Breast epithelium (tissue), 4 donors: ENCODE measurements at regions not wholly inside any gene's neighbourhood (a gene's known extent, or its start where the extent isn't known, plus 50 kb on each side); places are given as distances from the start of the nearest gene placed in this dataset.

Experiments
- DNase-seq, 2 donors: peaks; one replicate each; pipeline ENCODE4 v3.0.0-alpha.2; 2019; ENCODE audit warnings: low spot score in 2 of 2
- H3K27ac ChIP-seq, 2 donors: fragments of 200-600 bp; sonication (generic) in 1 of 2; one replicate each; pipeline ENCODE4 v1.5.1; 2016 to 2019; ENCODE audit warnings: mild to moderate bottlenecking in 1 of 2
- H3K27me3 ChIP-seq, 2 donors: fragments of 200-600 bp; sonication (generic) in 1 of 2; one replicate each; pipeline versions ENCODE4 v1.5.1 to v1.6.0; 2017 to 2019; ENCODE audit warnings: control low read depth in 1 of 2, mild to moderate bottlenecking in 1 of 2
- H3K36me3 ChIP-seq: fragments of 200-600 bp; one replicate; pipeline ENCODE4 v1.5.1; 2019
- H3K4me1 ChIP-seq, 2 donors: fragments of 200-600 bp; sonication (generic); one replicate each; pipeline ENCODE4 v1.5.1; 2016 to 2019; ENCODE audit warnings: control low read depth in 1 of 2
- H3K4me3 ChIP-seq, 3 donors: fragments of 200-600 bp; sonication (generic); 1 replicate in 2 of 3; 2 replicates in 1 of 3; pipeline ENCODE4 v1.5.1; 2016 to 2019; ENCODE audit warnings: mild to moderate bottlenecking in 3 of 3, moderate library complexity in 2 of 3
- H3K9me3 ChIP-seq, 2 donors: fragments of 200-600 bp; sonication (generic) in 1 of 2; one replicate each; pipeline ENCODE4 v1.5.1; 2016 to 2019; ENCODE audit warnings: control low read depth in 1 of 2
- CTCF ChIP-seq, 3 donors: fragments of 450-650 bp; IDR thresholded peaks; one replicate each; pipeline ENCODE4 v1.5.1; 2016 to 2017; ENCODE audit warnings: antibody characterized with exemption in 3 of 3, mild to moderate bottlenecking in 3 of 3, moderate library complexity in 3 of 3
- POLR2A ChIP-seq: fragments of 450-650 bp; IDR thresholded peaks from one replicate; pipeline ENCODE4 v1.6.1; 2016; ENCODE audit warnings: antibody characterized with exemption, mild to moderate bottlenecking, moderate library complexity
- POLR2AphosphoS5 ChIP-seq, 3 donors: sonication (generic); formaldehyde crosslinking; IDR thresholded peaks; one replicate each; pipeline ENCODE4 v1.6.1; 2017; ENCODE audit warnings: antibody characterized with exemption in 3 of 3
- intact Hi-C: fragments of 100-400 bp; cut with DNase I; formaldehyde crosslinking; loops from one replicate; pipeline ENCODE4 v1.15.1; 2023; ENCODE audit warnings: low total_unique reads

GRCh38 chr4:159652871-159653270, 550.0 kb downstream of the RAPGEF2 start:
- Histone ChIP-seq H3K27me3 (no peaks in the 10 kb centered on the region), H3K4me3 (no peak overlapping the region), H3K36me3 (no peaks in the 10 kb centered on the region), H3K4me1 (no peaks in the 10 kb centered on the region), H3K9me3 (peaks cover 0 to 18% of the 10 kb centered on the region in 2 donors), H3K27ac (no peak overlapping the region)
- TF ChIP-seq POLR2AphosphoS5 (IDR thresholded peaks at IDR 0.05) (no peak), POLR2A (no peak), CTCF (IDR thresholded peaks at IDR 0.05) (no peak)
- intact Hi-C loops: no loop called here
- DNase-seq: no peak

GRCh38 chr4:159655547-159655946, 552.7 kb downstream of the RAPGEF2 start:
- no peak for TF ChIP-seq POLR2A
- no peak for TF ChIP-seq POLR2AphosphoS5 (IDR thresholded peaks at IDR 0.05)
- no peak for TF ChIP-seq CTCF (IDR thresholded peaks at IDR 0.05)
- Histone ChIP-seq H3K9me3 (no peaks in the 10 kb centered on the region), H3K27me3 (no peaks in the 10 kb centered on the region), H3K27ac (no peak overlapping the region), H3K4me1 (no peaks in the 10 kb centered on the region), H3K4me3 (no peak overlapping the region), H3K36me3 (no peaks in the 10 kb centered on the region)
- intact Hi-C loops: no loop called here
- no peak for DNase-seq

- Histone ChIP-seq H3K27me3 (no peaks in the 10 kb centered on the region), H3K4me1 (no peaks in the 10 kb centered on the region), H3K4me3 (no peak overlapping the region), H3K9me3 (no peaks in the 10 kb centered on the region), H3K36me3 (no peaks in the 10 kb centered on the region), H3K27ac (no peak overlapping the region)
- TF ChIP-seq CTCF (IDR thresholded peaks at IDR 0.05) (no peak), POLR2AphosphoS5 (IDR thresholded peaks at IDR 0.05) (no peak), POLR2A (no peak)
- intact Hi-C loops: no loop called here
- no peak for DNase-seq
Measured at GRCh38 chr4:159669094-159669493, 566.2 kb downstream of the RAPGEF2 start.

- TF ChIP-seq CTCF (IDR thresholded peaks at IDR 0.05): no peak
- no peak overlapping the region for H3K4me3 ChIP-seq
- no peaks in the 10 kb centered on the region for H3K4me1 ChIP-seq
- no peaks in the 10 kb centered on the region for H3K36me3 ChIP-seq
- H3K27ac ChIP-seq: no peak overlapping the region
- H3K27me3 ChIP-seq: no peaks in the 10 kb centered on the region
- no peak for DNase-seq
- no peaks in the 10 kb centered on the region for H3K9me3 ChIP-seq
- intact Hi-C loops: no loop called here
Measured at GRCh38 chr4:159673221-159673620, 570.3 kb downstream of the RAPGEF2 start.

GRCh38 chr4:159674241-159674640, 571.4 kb downstream of the RAPGEF2 start:
- no peak for DNase-seq
- H3K36me3 ChIP-seq: no peaks in the 10 kb centered on the region
- intact Hi-C loops: no loop called here
- TF ChIP-seq POLR2A (no peak), CTCF (IDR thresholded peaks at IDR 0.05) (no peak), POLR2AphosphoS5 (IDR thresholded peaks at IDR 0.05) (no peak)
- H3K4me1 ChIP-seq: no peaks in the 10 kb centered on the region
- H3K27me3 ChIP-seq: no peaks in the 10 kb centered on the region
- H3K27ac ChIP-seq: no peak overlapping the region
- no peaks in the 10 kb centered on the region for H3K9me3 ChIP-seq
- H3K4me3 ChIP-seq: no peak overlapping the region
